ENCODE measurements at regions not wholly inside any gene's neighbourhood (a gene's known extent, or its start where the extent isn't known, plus 50 kb on each side); places are given as distances from the start of the nearest gene placed in this dataset.
A peak's percentile ranks its signal among the peaks of the same experiment; 100 is the strongest.

GRCh38 chr2:226018641-226019040, 619.1 kb downstream of the NYAP2 start:
- Histone ChIP-seq H3K36me3 (ENCODE audit: control insufficient read depth in 2 of 2, insufficient read depth in 2 of 2, low read length in 2 of 2) (no peaks in the 10 kb centered on the region), H3K9me3 (ENCODE audit: control insufficient read depth in 2 of 2, low read length in 2 of 2) (peaks cover 0 to 3% of the 10 kb centered on the region in 2 donors), H3K27ac (ENCODE audit: low read length) (no peak overlapping the region), H3K27me3 (ENCODE audit: control insufficient read depth in 1 of 2, insufficient read depth in 2 of 2, low read length in 2 of 2) (no peaks in the 10 kb centered on the region), H3K4me3 (ENCODE audit: low read length in 2 of 2) (no peak overlapping the region), H3K4me1 (ENCODE audit: control insufficient read depth, insufficient read depth, low read length) (no peaks in the 10 kb centered on the region), H3K9ac (ENCODE audit: low read length in 2 of 2) (no peak overlapping the region)

DNA sequence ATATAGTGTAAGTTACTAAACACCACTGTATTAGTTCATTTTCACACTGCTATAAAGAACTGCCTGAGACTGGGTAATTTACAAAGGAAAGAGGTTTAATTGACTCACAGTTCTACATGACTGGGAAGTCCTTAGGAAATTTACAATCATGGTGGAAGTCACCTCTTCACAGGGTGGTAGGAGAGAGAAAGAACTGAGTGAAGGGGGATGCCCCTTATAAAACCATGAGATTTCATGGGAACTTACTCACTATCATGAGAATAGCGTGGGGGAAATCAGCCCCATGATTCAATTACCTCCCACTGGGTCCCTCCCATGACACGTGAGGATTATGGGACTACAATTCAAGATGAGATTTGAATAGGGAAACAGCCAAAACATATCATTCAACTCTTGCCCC, 618.0 kb downstream of the NYAP2 start:
- Histone ChIP-seq H3K36me3 (ENCODE audit: control insufficient read depth in 2 of 2, insufficient read depth in 2 of 2, low read length in 2 of 2) (no peaks in the 10 kb centered on the region), H3K9ac (ENCODE audit: low read length in 2 of 2) (no peak overlapping the region), H3K27me3 (ENCODE audit: control insufficient read depth in 1 of 2, insufficient read depth in 2 of 2, low read length in 2 of 2) (no peaks in the 10 kb centered on the region), H3K4me1 (ENCODE audit: control insufficient read depth, insufficient read depth, low read length) (no peaks in the 10 kb centered on the region), H3K27ac (ENCODE audit: low read length) (no peak overlapping the region), H3K9me3 (ENCODE audit: control insufficient read depth in 2 of 2, low read length in 2 of 2) (no peaks in the 10 kb centered on the region), H3K4me3 (ENCODE audit: low read length in 2 of 2) (no peak overlapping the region)

GRCh38 chr2:226017107-226017506, 617.6 kb downstream of the NYAP2 start:
- Histone ChIP-seq H3K9me3 (ENCODE audit: control insufficient read depth in 2 of 2, low read length in 2 of 2) (no peaks in the 10 kb centered on the region), H3K27ac (ENCODE audit: low read length) (no peak overlapping the region), H3K4me3 (ENCODE audit: low read length in 2 of 2) (no peak overlapping the region), H3K9ac (ENCODE audit: low read length in 2 of 2) (no peak overlapping the region), H3K27me3 (ENCODE audit: control insufficient read depth in 1 of 2, insufficient read depth in 2 of 2, low read length in 2 of 2) (no peaks in the 10 kb centered on the region), H3K4me1 (ENCODE audit: control insufficient read depth, insufficient read depth, low read length) (no peaks in the 10 kb centered on the region), H3K36me3 (ENCODE audit: control insufficient read depth in 2 of 2, insufficient read depth in 2 of 2, low read length in 2 of 2) (no peaks in the 10 kb centered on the region)

DNA sequence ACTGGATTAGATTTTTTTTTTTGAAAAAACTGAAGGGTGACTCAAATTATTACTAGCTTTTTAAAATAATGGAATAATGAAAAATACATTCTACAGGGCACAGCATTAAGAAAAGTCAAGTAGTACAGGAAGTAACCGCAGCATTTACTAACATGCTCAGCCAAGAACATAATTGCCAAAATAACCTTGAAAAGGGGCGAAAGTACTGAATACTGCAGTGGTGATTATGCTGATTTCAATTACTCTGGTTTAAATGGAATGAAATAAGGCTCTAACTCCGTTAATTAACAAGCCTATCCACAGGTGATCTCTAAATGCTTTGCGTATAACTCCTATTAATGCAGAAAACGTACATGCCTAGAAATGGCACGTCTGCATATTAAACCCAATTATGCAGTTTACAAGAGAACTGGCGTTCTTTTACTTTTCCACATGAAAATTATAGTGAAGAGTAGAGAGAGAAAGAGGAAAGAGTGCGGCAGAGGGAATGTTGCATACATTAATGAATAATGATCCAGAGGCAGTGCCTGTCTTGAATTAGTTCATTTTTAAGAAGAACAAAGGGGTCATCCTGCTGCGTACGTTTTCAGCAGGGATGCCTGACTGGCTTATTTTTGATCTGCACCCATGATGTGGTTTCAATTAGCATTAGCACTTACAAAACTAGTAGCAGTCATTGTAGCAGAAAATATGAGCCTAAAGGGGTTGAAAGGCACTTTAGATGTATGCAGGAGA, 612.4 kb downstream of the NYAP2 start:
- no peak overlapping the region for H3K4me3 ChIP-seq (ENCODE audit: low read length in 2 of 2)
- no peak overlapping the region for H3K27ac ChIP-seq (ENCODE audit: low read length)
- no peaks in the 10 kb centered on the region for H3K27me3 ChIP-seq (ENCODE audit: control insufficient read depth in 1 of 2, insufficient read depth in 2 of 2, low read length in 2 of 2)
- H3K36me3 ChIP-seq (ENCODE audit: control insufficient read depth in 2 of 2, insufficient read depth in 2 of 2, low read length in 2 of 2) = no peaks in the 10 kb centered on the region
- no peaks in the 10 kb centered on the region for H3K4me1 ChIP-seq (ENCODE audit: control insufficient read depth, insufficient read depth, low read length)
- no peak overlapping the region for H3K9ac ChIP-seq (ENCODE audit: low read length in 2 of 2)
- no peaks in the 10 kb centered on the region for H3K9me3 ChIP-seq (ENCODE audit: control insufficient read depth in 2 of 2, low read length in 2 of 2)

- H3K9me3 ChIP-seq (ENCODE audit: control insufficient read depth in 2 of 2, low read length in 2 of 2) = no peaks in the 10 kb centered on the region
- H3K27ac ChIP-seq (ENCODE audit: low read length) = no peak overlapping the region
- H3K9ac ChIP-seq (ENCODE audit: low read length in 2 of 2) = no peak overlapping the region
Observed at GRCh38 chr2:226002438-226002837, 602.9 kb downstream of the NYAP2 start.

DNA sequence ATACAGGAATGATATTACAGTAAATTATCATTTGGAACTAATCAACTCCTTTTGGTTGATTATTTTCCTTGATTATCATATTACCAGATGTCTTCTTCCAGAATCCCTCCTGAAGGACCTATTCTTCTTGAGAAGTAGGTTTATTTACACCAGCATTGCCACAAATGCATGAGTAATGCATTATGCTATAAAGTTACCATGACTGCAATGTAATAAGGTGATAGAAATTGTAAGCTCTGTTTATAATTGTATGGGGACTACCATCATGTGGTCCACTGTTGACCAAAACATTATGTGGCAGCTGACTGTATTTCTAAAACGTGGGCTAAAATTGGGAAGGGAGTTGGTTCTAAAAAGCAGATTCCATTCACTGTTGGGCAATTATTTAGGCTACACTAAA, 602.2 kb downstream of the NYAP2 start:
- Histone ChIP-seq H3K27me3 (ENCODE audit: control insufficient read depth in 1 of 2, insufficient read depth in 2 of 2, low read length in 2 of 2) (no peaks in the 10 kb centered on the region), H3K27ac (ENCODE audit: low read length) (no peak overlapping the region), H3K9ac (ENCODE audit: low read length in 2 of 2) (no peak overlapping the region), H3K36me3 (ENCODE audit: control insufficient read depth in 2 of 2, insufficient read depth in 2 of 2, low read length in 2 of 2) (no peaks in the 10 kb centered on the region), H3K9me3 (ENCODE audit: control insufficient read depth in 2 of 2, low read length in 2 of 2) (no peaks in the 10 kb centered on the region), H3K4me1 (ENCODE audit: control insufficient read depth, insufficient read depth, low read length) (no peaks in the 10 kb centered on the region), H3K4me3 (ENCODE audit: low read length in 2 of 2) (no peak overlapping the region)

More at GRCh38 chr2:226002438-226002837, 602.9 kb downstream of the NYAP2 start:
- Histone ChIP-seq H3K27me3 (ENCODE audit: control insufficient read depth in 1 of 2, insufficient read depth in 2 of 2, low read length in 2 of 2) (no peaks in the 10 kb centered on the region), H3K36me3 (ENCODE audit: control insufficient read depth in 2 of 2, insufficient read depth in 2 of 2, low read length in 2 of 2) (no peaks in the 10 kb centered on the region), H3K4me3 (ENCODE audit: low read length in 2 of 2) (no peak overlapping the region), H3K4me1 (ENCODE audit: control insufficient read depth, insufficient read depth, low read length) (no peaks in the 10 kb centered on the region)

DNA sequence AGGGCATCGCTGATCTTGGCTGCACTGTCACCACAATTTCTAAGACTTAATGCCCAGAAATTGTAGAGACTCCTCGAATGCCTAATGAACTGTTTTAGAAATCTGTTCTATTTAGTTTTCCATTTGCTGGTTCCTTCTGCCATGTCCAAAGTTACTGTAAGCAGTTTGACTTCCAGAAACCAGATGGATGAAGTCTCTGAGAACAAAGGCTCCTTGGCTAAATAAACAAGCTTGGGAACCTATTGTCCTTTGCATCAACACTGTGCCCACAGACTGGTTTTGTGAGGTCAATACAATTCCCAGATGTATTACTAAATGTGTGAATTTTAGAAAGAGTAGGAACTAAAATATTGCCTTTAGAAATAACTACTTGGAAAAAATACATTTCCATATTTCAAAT, 600.2 kb downstream of the NYAP2 start:
- Histone ChIP-seq H3K9ac (ENCODE audit: low read length in 2 of 2) (no peak overlapping the region), H3K36me3 (ENCODE audit: control insufficient read depth in 2 of 2, insufficient read depth in 2 of 2, low read length in 2 of 2) (no peaks in the 10 kb centered on the region), H3K4me1 (ENCODE audit: control insufficient read depth, insufficient read depth, low read length) (peaks cover 7% of the 10 kb centered on the region), H3K27me3 (ENCODE audit: control insufficient read depth in 1 of 2, insufficient read depth in 2 of 2, low read length in 2 of 2) (no peaks in the 10 kb centered on the region), H3K9me3 (ENCODE audit: control insufficient read depth in 2 of 2, low read length in 2 of 2) (no peaks in the 10 kb centered on the region), H3K4me3 (ENCODE audit: low read length in 2 of 2) (no peak overlapping the region), H3K27ac (ENCODE audit: low read length) (no peak overlapping the region)

- Histone ChIP-seq H3K9ac (ENCODE audit: low read length in 2 of 2) (no peak overlapping the region), H3K4me3 (ENCODE audit: low read length in 2 of 2) (no peak overlapping the region), H3K27ac (ENCODE audit: low read length) (no peak overlapping the region), H3K27me3 (ENCODE audit: control insufficient read depth in 1 of 2, insufficient read depth in 2 of 2, low read length in 2 of 2) (no peaks in the 10 kb centered on the region), H3K36me3 (ENCODE audit: control insufficient read depth in 2 of 2, insufficient read depth in 2 of 2, low read length in 2 of 2) (no peaks in the 10 kb centered on the region), H3K4me1 (ENCODE audit: control insufficient read depth, insufficient read depth, low read length) (peaks cover 7% of the 10 kb centered on the region), H3K9me3 (ENCODE audit: control insufficient read depth in 2 of 2, low read length in 2 of 2) (no peaks in the 10 kb centered on the region)
Observed at GRCh38 chr2:225998653-225999052, 599.1 kb downstream of the NYAP2 start.

DNA sequence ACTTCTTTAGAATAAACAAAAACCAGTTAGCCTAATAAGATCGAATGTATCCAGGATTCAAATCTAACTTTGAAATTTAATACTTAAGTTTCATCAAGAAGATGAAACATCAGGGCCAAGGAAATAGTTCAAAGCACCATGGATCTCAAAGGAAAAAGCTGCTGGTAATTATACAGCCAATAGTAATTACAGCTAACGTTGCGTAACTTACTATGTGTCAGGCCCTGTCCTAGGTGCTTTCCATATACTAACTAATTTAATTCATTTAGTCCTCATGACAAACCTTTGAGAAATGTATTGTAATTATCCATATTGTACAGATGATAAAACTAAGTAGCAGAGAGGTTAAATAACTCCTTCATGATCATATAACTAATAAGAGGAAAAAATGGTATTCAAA, 598.6 kb downstream of the NYAP2 start:
- H3K27ac ChIP-seq (ENCODE audit: low read length) = no peak overlapping the region
- H3K9me3 ChIP-seq (ENCODE audit: control insufficient read depth in 2 of 2, low read length in 2 of 2) = no peaks in the 10 kb centered on the region
- no peak overlapping the region for H3K9ac ChIP-seq (ENCODE audit: low read length in 2 of 2)
- H3K27me3 ChIP-seq (ENCODE audit: control insufficient read depth in 1 of 2, insufficient read depth in 2 of 2, low read length in 2 of 2) = no peaks in the 10 kb centered on the region
- no peaks in the 10 kb centered on the region for H3K36me3 ChIP-seq (ENCODE audit: control insufficient read depth in 2 of 2, insufficient read depth in 2 of 2, low read length in 2 of 2)
- H3K4me1 ChIP-seq (ENCODE audit: control insufficient read depth, insufficient read depth, low read length) = peaks cover 7% of the 10 kb centered on the region
- no peak overlapping the region for H3K4me3 ChIP-seq (ENCODE audit: low read length in 2 of 2)

GRCh38 chr2:225996462-225996828, 596.9 kb downstream of the NYAP2 start:
- Histone ChIP-seq H3K27ac (ENCODE audit: low read length) (no peak overlapping the region), H3K4me1 (ENCODE audit: control insufficient read depth, insufficient read depth, low read length) (peaks cover 7% of the 10 kb centered on the region), H3K9ac (ENCODE audit: low read length in 2 of 2) (no peak overlapping the region), H3K4me3 (ENCODE audit: low read length in 2 of 2) (no peak overlapping the region), H3K9me3 (ENCODE audit: control insufficient read depth in 2 of 2, low read length in 2 of 2) (no peaks in the 10 kb centered on the region), H3K27me3 (ENCODE audit: control insufficient read depth in 1 of 2, insufficient read depth in 2 of 2, low read length in 2 of 2) (no peaks in the 10 kb centered on the region), H3K36me3 (ENCODE audit: control insufficient read depth in 2 of 2, insufficient read depth in 2 of 2, low read length in 2 of 2) (no peaks in the 10 kb centered on the region)

GRCh38 chr2:225995796-225996461, 596.4 kb downstream of the NYAP2 start:
- Histone ChIP-seq H3K27me3 (ENCODE audit: control insufficient read depth in 1 of 2, insufficient read depth in 2 of 2, low read length in 2 of 2) (no peaks in the 10 kb centered on the region), H3K4me1 (ENCODE audit: control insufficient read depth, insufficient read depth, low read length) (peaks cover 7% of the 10 kb centered on the region), H3K36me3 (ENCODE audit: control insufficient read depth in 2 of 2, insufficient read depth in 2 of 2, low read length in 2 of 2) (no peaks in the 10 kb centered on the region), H3K4me3 (ENCODE audit: low read length in 2 of 2) (no peak overlapping the region), H3K9me3 (ENCODE audit: control insufficient read depth in 2 of 2, low read length in 2 of 2) (no peaks in the 10 kb centered on the region), H3K9ac (ENCODE audit: low read length in 2 of 2) (peak overlapping the region in 1 of 2 donors; percentile 0), H3K27ac (ENCODE audit: low read length) (no peak overlapping the region)
